HEK293 (cell line): ENCODE measurements at regions not wholly inside any gene's neighbourhood (a gene's known extent, or its start where the extent isn't known, plus 50 kb on each side); places are given as distances from the start of the nearest gene placed in this dataset.

Experiments used
- CTCF ChIA-PET: fragments of 350-600 bp; formaldehyde crosslinking; extraction: SDS; loops from one replicate; lab custom pipeline; 2021; ENCODE audit warnings: antibody characterized with exemption; lab: Yijun Ruan, JAX
- POLR2A ChIA-PET: fragments of 300-600 bp; formaldehyde crosslinking; extraction: SDS; loops from one replicate; lab custom pipeline; 2020; ENCODE audit warnings: antibody characterized with exemption, inconsistent platforms; lab: Yijun Ruan, JAX
- H3K27ac ChIP-seq: fragments of 200-500 bp; sonication (Bioruptor generic); 2 replicates; pipeline ENCODE4 v1.5.1; 2014; ENCODE audit warnings: low read depth, low read length, control low read depth, inconsistent platforms; ENCODE audit errors: extremely low read depth
- H3K36me3 ChIP-seq, 2 experiments: fragments of 200-500 bp in 1 of 2; sonication (Bioruptor generic) in 1 of 2; 1 replicate in 1 of 2; 2 replicates in 1 of 2; pipeline ENCODE4 v1.5.1; 2014 to 2017; ENCODE audit warnings: inconsistent platforms in 2 of 2, low read length in 2 of 2; ENCODE audit not compliant: control insufficient read depth in 2 of 2, insufficient read depth in 1 of 2
- H3K4me1 ChIP-seq: fragments of 200-500 bp; sonication (Bioruptor generic); 2 replicates; pipeline ENCODE4 v1.5.1; 2014; ENCODE audit warnings: mild to moderate bottlenecking, low read length, inconsistent platforms; ENCODE audit not compliant: control insufficient read depth, insufficient read depth
- H3K4me3 ChIP-seq: 2 replicates; pipeline ENCODE4 v1.5.1; 2011; ENCODE audit warnings: low read depth, mild to moderate bottlenecking, control low read depth, low read length, moderate library complexity
- H3K9me3 ChIP-seq: fragments of 200-500 bp; sonication (Bioruptor generic); 2 replicates; pipeline ENCODE4 v1.5.1; 2014; ENCODE audit warnings: low read depth, low read length, inconsistent platforms; ENCODE audit not compliant: control insufficient read depth, insufficient read depth
- AEBP2 ChIP-seq: fragments of 450-650 bp; formaldehyde crosslinking; IDR thresholded peaks from 2 replicates; pipeline ENCODE4 v1.5.1; 2016; ENCODE audit warnings: missing biosample characterization, missing genetic modification characterization, borderline replicate concordance
- EGR2 ChIP-seq: fragments of 450-650 bp; formaldehyde crosslinking; IDR thresholded peaks from 2 replicates; pipeline ENCODE4 v1.5.1; 2016; ENCODE audit warnings: low read depth, missing biosample characterization, missing genetic modification characterization
- HOXC10 ChIP-seq: sonication (generic); formaldehyde crosslinking; IDR thresholded peaks from 2 replicates; pipeline ENCODE4 v1.8.1; 2023; ENCODE audit warnings: mild to moderate bottlenecking, missing genetic modification reagents
- SCRT2 ChIP-seq: fragments of 450-650 bp; formaldehyde crosslinking; IDR thresholded peaks from 2 replicates; pipeline ENCODE4 v1.5.1; 2016; ENCODE audit warnings: missing biosample characterization, missing genetic modification characterization
- TRIM28 ChIP-seq: IDR thresholded peaks from 2 replicates; pipeline ENCODE4 v1.6.1; 2011; ENCODE audit warnings: low read length, control low read depth, borderline replicate concordance
- ZNF132 ChIP-seq: fragments of 450-650 bp; formaldehyde crosslinking; IDR thresholded peaks from 2 replicates; pipeline ENCODE4 v1.5.1; 2017; ENCODE audit warnings: missing biosample characterization, missing genetic modification characterization, borderline replicate concordance
- ZNF133 ChIP-seq: fragments of 450-650 bp; formaldehyde crosslinking; IDR thresholded peaks from 2 replicates; pipeline ENCODE4 v1.5.1; 2016; ENCODE audit warnings: missing biosample characterization, missing genetic modification characterization
- ZNF211 ChIP-seq: fragments of 450-650 bp; formaldehyde crosslinking; IDR thresholded peaks from 2 replicates; pipeline ENCODE4 v1.5.1; 2016; ENCODE audit warnings: low read depth, missing biosample characterization, missing genetic modification characterization
- ZNF248 ChIP-seq: fragments of 450-650 bp; formaldehyde crosslinking; IDR thresholded peaks from 2 replicates; pipeline ENCODE4 v1.5.1; 2017; ENCODE audit warnings: missing biosample characterization, missing genetic modification characterization
- ZNF292 ChIP-seq: fragments of 450-650 bp; formaldehyde crosslinking; IDR thresholded peaks from 2 replicates; pipeline ENCODE4 v1.5.1; 2016; ENCODE audit warnings: low read depth, missing biosample characterization, missing genetic modification characterization, borderline replicate concordance
- ZNF341 ChIP-seq: fragments of 450-650 bp; formaldehyde crosslinking; IDR thresholded peaks from 2 replicates; pipeline ENCODE4; 2016; ENCODE audit warnings: low read depth, missing biosample characterization, missing genetic modification characterization
- ZNF350 ChIP-seq: fragments of 450-650 bp; formaldehyde crosslinking; IDR thresholded peaks from 2 replicates; pipeline ENCODE4 v1.5.0; 2017; ENCODE audit warnings: missing biosample characterization, mild to moderate bottlenecking, missing genetic modification characterization
- ZNF426 ChIP-seq: fragments of 450-650 bp; formaldehyde crosslinking; IDR thresholded peaks from 2 replicates; pipeline ENCODE4 v1.5.1; 2017; ENCODE audit warnings: missing biosample characterization, missing genetic modification characterization, mild to moderate bottlenecking, inconsistent platforms, moderate library complexity
- ZNF529 ChIP-seq: fragments of 450-650 bp; formaldehyde crosslinking; IDR thresholded peaks from 2 replicates; pipeline ENCODE4 v1.5.1; 2017; ENCODE audit warnings: missing genetic modification characterization, missing biosample characterization; ENCODE audit not compliant: insufficient replicate concordance
- ZNF548 ChIP-seq: fragments of 450-650 bp; formaldehyde crosslinking; IDR thresholded peaks from 2 replicates; pipeline ENCODE4 v1.5.1; 2016; ENCODE audit warnings: missing biosample characterization, missing genetic modification characterization
- ZNF600 ChIP-seq: fragments of 450-650 bp; formaldehyde crosslinking; IDR thresholded peaks from 2 replicates; pipeline ENCODE4 v1.5.1; 2016; ENCODE audit warnings: missing biosample characterization, missing genetic modification characterization
- ZNF664 ChIP-seq: fragments of 450-650 bp; formaldehyde crosslinking; IDR thresholded peaks from 2 replicates; pipeline ENCODE4 v1.5.1; 2016; ENCODE audit warnings: missing biosample characterization, missing genetic modification characterization
- ZNF677 ChIP-seq: fragments of 450-650 bp; IDR thresholded peaks from 2 replicates; pipeline ENCODE4 v1.5.0; 2018; ENCODE audit warnings: missing biosample characterization, mild to moderate bottlenecking, missing genetic modification characterization, moderate library complexity
- ZNF768 ChIP-seq: fragments of 450-650 bp; formaldehyde crosslinking; IDR thresholded peaks from 2 replicates; pipeline ENCODE4 v1.5.1; 2018; ENCODE audit warnings: missing biosample characterization, mild to moderate bottlenecking, missing genetic modification characterization
- ZSCAN16 ChIP-seq: fragments of 450-650 bp; formaldehyde crosslinking; IDR thresholded peaks from 2 replicates; pipeline ENCODE4 v1.5.1; 2016; ENCODE audit warnings: missing biosample characterization, missing genetic modification characterization
- TF ChIP-seq, protein P1 (sequence below): fragments of 450-650 bp; formaldehyde crosslinking; IDR thresholded peaks from 2 replicates; pipeline ENCODE4 v1.5.1; 2016; ENCODE audit warnings: missing biosample characterization, missing genetic modification characterization

GRCh38 chr9:18358325-18358724, 115.6 kb upstream of the ADAMTSL1 start:
- no peaks in the 10 kb centered on the region for H3K36me3 ChIP-seq
- no peaks in the 10 kb centered on the region for H3K9me3 ChIP-seq
- peaks cover 4% of the 10 kb centered on the region; the same call in 1 of the 2 replicates for H3K4me1 ChIP-seq
- TF ChIP-seq ZNF211 (no peak), ZNF132 (no peak)
- no peak overlapping the region for H3K27ac ChIP-seq
- ChIA-PET CTCF (interaction anchor here (1.0 kb wide), 1 partner anchor 104 kb away, joined by 3 read pairs; no protein-coding TSS in a partner anchor), POLR2A (interaction anchor here (0.5 kb wide), 1 partner anchor 703 kb away, joined by 3 read pairs; no protein-coding TSS in a partner anchor)
- no peak overlapping the region for H3K4me3 ChIP-seq

DNA sequence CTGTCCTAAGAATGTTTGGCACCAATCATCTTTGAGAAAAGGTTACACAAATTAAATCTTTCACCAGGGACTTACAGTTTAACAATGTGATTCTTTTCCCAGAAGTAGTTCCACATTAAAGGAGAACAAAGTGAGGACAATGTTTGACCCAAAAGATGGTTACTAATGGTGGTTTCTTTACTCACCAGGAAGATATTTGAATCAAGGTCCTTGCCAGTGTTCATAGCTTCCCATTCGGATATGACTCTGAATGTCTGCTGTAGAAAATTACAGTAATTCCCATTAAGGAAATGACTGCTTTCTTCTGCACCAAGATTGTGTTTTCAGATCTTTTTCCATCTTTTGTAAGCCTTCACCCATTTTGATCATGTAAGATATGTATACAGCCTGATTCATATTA, 114.6 kb upstream of the ADAMTSL1 start:
- ChIA-PET CTCF (no interaction called here), POLR2A (no interaction called here)
- TF ChIP-seq TRIM28 = no peak
- no peak for TF ChIP-seq SCRT2 (tag by site-specific recombination)
- TF ChIP-seq ZNF529 (tag by site-specific recombination) = no peak
- TF ChIP-seq ZNF677 (tag by site-specific recombination) = no peak
- TF ChIP-seq ZNF341 (tag by site-specific recombination) = no peak
- TF ChIP-seq ZNF133 (tag by site-specific recombination) = no peak
- TF ChIP-seq AEBP2 (tag by site-specific recombination) = no peak
- TF ChIP-seq ZNF248 = no peak
- TF ChIP-seq ZNF426 (tag by site-specific recombination) = no peak
- no peak for TF ChIP-seq ZNF350 (tag by site-specific recombination)
- TF ChIP-seq ZSCAN16 (tag by site-specific recombination) = no peak
- no peak for TF ChIP-seq ZNF600 (tag by site-specific recombination)
- TF ChIP-seq, protein P1, sequence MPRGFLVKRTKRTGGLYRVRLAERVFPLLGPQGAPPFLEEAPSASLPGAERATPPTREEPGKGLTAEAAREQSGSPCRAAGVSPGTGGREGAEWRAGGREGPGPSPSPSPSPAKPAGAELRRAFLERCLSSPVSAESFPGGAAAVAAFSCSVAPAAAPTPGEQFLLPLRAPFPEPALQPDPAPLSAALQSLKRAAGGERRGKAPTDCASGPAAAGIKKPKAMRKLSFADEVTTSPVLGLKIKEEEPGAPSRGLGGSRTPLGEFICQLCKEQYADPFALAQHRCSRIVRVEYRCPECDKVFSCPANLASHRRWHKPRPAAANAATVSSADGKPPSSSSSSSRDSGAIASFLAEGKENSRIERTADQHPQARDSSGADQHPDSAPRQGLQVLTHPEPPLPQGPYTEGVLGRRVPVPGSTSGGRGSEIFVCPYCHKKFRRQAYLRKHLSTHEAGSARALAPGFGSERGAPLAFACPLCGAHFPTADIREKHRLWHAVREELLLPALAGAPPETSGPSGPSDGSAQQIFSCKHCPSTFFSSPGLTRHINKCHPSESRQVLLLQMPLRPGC (tag by site-specific recombination) = no peak
- no peak for TF ChIP-seq ZNF292
- no peak for TF ChIP-seq ZNF768 (tag by site-specific recombination)
- no peak for TF ChIP-seq HOXC10 (CRISPR knock-in tag)
- TF ChIP-seq ZNF548 (tag by site-specific recombination) = no peak
- no peak for TF ChIP-seq ZNF664
- Histone ChIP-seq H3K27ac (no peak overlapping the region), H3K9me3 (no peaks in the 10 kb centered on the region), H3K4me3 (no peak overlapping the region), H3K36me3 (no peaks in the 10 kb centered on the region), H3K4me1 (peaks cover 4% of the 10 kb centered on the region; the same call in 1 of the 2 replicates)

- ChIA-PET POLR2A (no interaction called here), CTCF (interaction anchor here (0.6 kb wide), 1 partner anchor 824 kb away, joined by 4 read pairs; no protein-coding TSS in a partner anchor)
- Histone ChIP-seq H3K9me3 (no peaks in the 10 kb centered on the region), H3K27ac (no peak overlapping the region), H3K4me3 (no peak overlapping the region), H3K36me3 (no peaks in the 10 kb centered on the region), H3K4me1 (peaks cover 4% of the 10 kb centered on the region; the same call in 1 of the 2 replicates)
- TF ChIP-seq EGR2 (tag by site-specific recombination) = no peak
These were observed 113.9 kb upstream of the ADAMTSL1 start for GRCh38 chr9:18360005-18360404.
